ENCODE measurements at regions not wholly inside any gene's neighbourhood (a gene's known extent, or its start where the extent isn't known, plus 50 kb on each side); places are given as distances from the start of the nearest gene placed in this dataset.
"Not testable (repeated sequence)": the region's sequence is repeated elsewhere in the genome, so short reads cannot be mapped to it uniquely, and the experiment has no call there.

GRCh38 chr4:34412233-34412632 lies 1832.1 kb downstream of the ARAP2 start:
- Histone ChIP-seq H3K27me3 (ENCODE audit: control insufficient read depth, insufficient read depth, low read length) (no peaks in the 10 kb centered on the region), H3K4me3 (ENCODE audit: low read depth, low read length) (no peak overlapping the region), H3K36me3 (ENCODE audit: control insufficient read depth, insufficient read depth, low read length) (no peaks in the 10 kb centered on the region)
- DNase-seq (ENCODE audit: low read depth) = no peak
- TF ChIP-seq CTCF (IDR thresholded peaks at IDR 0.05; ENCODE audit: insufficient read depth, low read length, poor library complexity, severe bottlenecking) = no peak

- H3K27me3 ChIP-seq (ENCODE audit: control insufficient read depth, insufficient read depth, low read length) = no peaks in the 10 kb centered on the region
- DNase-seq (ENCODE audit: low read depth) = no peak
Measured at GRCh38 chr4:34412911-34413310, 1831.4 kb downstream of the ARAP2 start.

GRCh38 chr4:34417160-34417559 lies 1827.2 kb downstream of the ARAP2 start:
- TF ChIP-seq CTCF (IDR thresholded peaks at IDR 0.05; ENCODE audit: insufficient read depth, low read length, poor library complexity, severe bottlenecking) = no peak
- no peak for DNase-seq (ENCODE audit: low read depth)

More at GRCh38 chr4:34412911-34413310, 1831.4 kb downstream of the ARAP2 start:
- H3K4me3 ChIP-seq (ENCODE audit: low read depth, low read length) = no peak overlapping the region
- TF ChIP-seq CTCF (IDR thresholded peaks at IDR 0.05; ENCODE audit: insufficient read depth, low read length, poor library complexity, severe bottlenecking) = no peak
- no peaks in the 10 kb centered on the region for H3K36me3 ChIP-seq (ENCODE audit: control insufficient read depth, insufficient read depth, low read length)

GRCh38 chr4:34419871-34420270 lies 1824.4 kb downstream of the ARAP2 start:
- H3K4me3 ChIP-seq (ENCODE audit: low read depth, low read length) = no peak overlapping the region
- TF ChIP-seq CTCF (IDR thresholded peaks at IDR 0.05; ENCODE audit: insufficient read depth, low read length, poor library complexity, severe bottlenecking) = no peak
- DNase-seq (ENCODE audit: low read depth) = no peak
- H3K36me3 ChIP-seq (ENCODE audit: control insufficient read depth, insufficient read depth, low read length) = no peaks in the 10 kb centered on the region
- H3K27me3 ChIP-seq (ENCODE audit: control insufficient read depth, insufficient read depth, low read length) = no peaks in the 10 kb centered on the region

More at GRCh38 chr4:34417160-34417559, 1827.2 kb downstream of the ARAP2 start:
- no peaks in the 10 kb centered on the region for H3K36me3 ChIP-seq (ENCODE audit: control insufficient read depth, insufficient read depth, low read length)
- H3K4me3 ChIP-seq (ENCODE audit: low read depth, low read length) = no peak overlapping the region
- no peaks in the 10 kb centered on the region for H3K27me3 ChIP-seq (ENCODE audit: control insufficient read depth, insufficient read depth, low read length)

GRCh38 chr4:34422472-34423175 lies 1821.7 kb downstream of the ARAP2 start:
- Histone ChIP-seq H3K27me3 (ENCODE audit: control insufficient read depth, insufficient read depth, low read length) (no peaks in the 10 kb centered on the region), H3K4me3 (ENCODE audit: low read depth, low read length) (no peak overlapping the region), H3K36me3 (ENCODE audit: control insufficient read depth, insufficient read depth, low read length) (no peaks in the 10 kb centered on the region)
- DNase-seq (ENCODE audit: low read depth) = no peak
- TF ChIP-seq CTCF (IDR thresholded peaks at IDR 0.05; ENCODE audit: insufficient read depth, low read length, poor library complexity, severe bottlenecking) = peak; percentile 2

GRCh38 chr4:34432706-34433105 lies 1811.6 kb downstream of the ARAP2 start:
- Histone ChIP-seq H3K4me3 (ENCODE audit: low read depth, low read length) (no peak overlapping the region), H3K36me3 (ENCODE audit: control insufficient read depth, insufficient read depth, low read length) (no peaks in the 10 kb centered on the region), H3K27me3 (ENCODE audit: control insufficient read depth, insufficient read depth, low read length) (no peaks in the 10 kb centered on the region)
- no peak for DNase-seq (ENCODE audit: low read depth)
- TF ChIP-seq CTCF (IDR thresholded peaks at IDR 0.05; ENCODE audit: insufficient read depth, low read length, poor library complexity, severe bottlenecking) = no peak

- H3K4me3 ChIP-seq (ENCODE audit: low read depth, low read length); H3K27me3 ChIP-seq (ENCODE audit: control insufficient read depth, insufficient read depth, low read length); H3K36me3 ChIP-seq (ENCODE audit: control insufficient read depth, insufficient read depth, low read length); DNase-seq (ENCODE audit: low read depth): not testable (repeated sequence)
Measured at GRCh38 chr4:34434377-34434776, 1809.9 kb downstream of the ARAP2 start.

All from kidney epithelial cell (primary cell).